ENCODE measurements at regions not wholly inside any gene's neighbourhood (a gene's known extent, or its start where the extent isn't known, plus 50 kb on each side); places are given as distances from the start of the nearest gene placed in this dataset.

DNA sequence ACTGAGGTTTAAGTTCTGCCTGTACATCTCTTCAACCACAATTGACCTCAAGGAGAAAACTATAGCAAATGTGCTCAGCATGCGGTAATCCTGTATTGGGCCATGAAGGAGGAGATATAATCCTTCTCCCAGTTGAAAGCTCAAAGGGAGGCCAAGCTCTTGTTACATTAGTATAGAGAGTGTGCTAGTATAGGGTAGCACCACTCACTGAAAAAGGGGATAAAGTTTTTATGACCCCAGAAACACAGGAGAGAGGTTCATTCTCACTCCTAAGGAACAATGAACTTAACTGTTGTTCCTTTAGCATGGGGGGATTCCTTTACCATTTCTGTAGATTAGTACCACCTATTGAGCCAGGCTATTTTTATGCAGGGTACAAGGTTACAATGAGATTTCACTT lies 267.7 kb downstream of the LRRIQ3 start:
- TF ChIP-seq ZNF565 (CRISPR knock-in tag; conservative IDR thresholded peaks at IDR 0.05; ENCODE audit: low read depth), result no peak
- TF ChIP-seq, protein P1, sequence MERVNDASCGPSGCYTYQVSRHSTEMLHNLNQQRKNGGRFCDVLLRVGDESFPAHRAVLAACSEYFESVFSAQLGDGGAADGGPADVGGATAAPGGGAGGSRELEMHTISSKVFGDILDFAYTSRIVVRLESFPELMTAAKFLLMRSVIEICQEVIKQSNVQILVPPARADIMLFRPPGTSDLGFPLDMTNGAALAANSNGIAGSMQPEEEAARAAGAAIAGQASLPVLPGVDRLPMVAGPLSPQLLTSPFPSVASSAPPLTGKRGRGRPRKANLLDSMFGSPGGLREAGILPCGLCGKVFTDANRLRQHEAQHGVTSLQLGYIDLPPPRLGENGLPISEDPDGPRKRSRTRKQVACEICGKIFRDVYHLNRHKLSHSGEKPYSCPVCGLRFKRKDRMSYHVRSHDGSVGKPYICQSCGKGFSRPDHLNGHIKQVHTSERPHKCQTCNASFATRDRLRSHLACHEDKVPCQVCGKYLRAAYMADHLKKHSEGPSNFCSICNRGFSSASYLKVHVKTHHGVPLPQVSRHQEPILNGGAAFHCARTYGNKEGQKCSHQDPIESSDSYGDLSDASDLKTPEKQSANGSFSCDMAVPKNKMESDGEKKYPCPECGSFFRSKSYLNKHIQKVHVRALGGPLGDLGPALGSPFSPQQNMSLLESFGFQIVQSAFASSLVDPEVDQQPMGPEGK (CRISPR knock-in tag; IDR thresholded peaks at IDR 0.05; ENCODE audit: borderline replicate concordance), result no peak
- TF ChIP-seq ARNTL (CRISPR knock-in tag; IDR thresholded peaks at IDR 0.05; ENCODE audit: borderline replicate concordance, low read depth), result no peak
